AG04450 (cell line): ENCODE measurements at regions not wholly inside any gene's neighbourhood (a gene's known extent, or its start where the extent isn't known, plus 50 kb on each side); places are given as distances from the start of the nearest gene placed in this dataset.
"Not testable (repeated sequence)": the region's sequence is repeated elsewhere in the genome, so short reads cannot be mapped to it uniquely, and the experiment has no call there.

Experiments used
- CTCF ChIA-PET: fragments of 300-600, 350-600 bp; formaldehyde crosslinking; extraction: SDS; loops from one replicate; lab custom pipeline; 2022; ENCODE audit warnings: antibody characterized with exemption, inconsistent platforms; lab: Charles Lee
- POLR2A ChIA-PET: fragments of 350-600 bp; formaldehyde crosslinking; extraction: SDS; loops from one replicate; lab custom pipeline; 2021; ENCODE audit warnings: antibody characterized with exemption, inconsistent platforms; lab: Yijun Ruan, JAX
- DNase-seq: peaks from one replicate; pipeline ENCODE4 v3.0.0-alpha.2; 2011; ENCODE audit warnings: low read depth, low spot score
- H3K27ac ChIP-seq: one replicate; pipeline ENCODE4 v1.5.1; 2012; ENCODE audit warnings: low read depth, low read length, control low read depth
- H3K27me3 ChIP-seq: one replicate; pipeline ENCODE4 v1.6.0; 2012; ENCODE audit warnings: low read length; ENCODE audit not compliant: control insufficient read depth, insufficient read depth
- H3K4me3 ChIP-seq: 2 replicates; pipeline ENCODE4 v1.5.1; 2011; ENCODE audit warnings: mild to moderate bottlenecking, low read depth, low read length, control low read depth
- H3K9me3 ChIP-seq: 2 replicates; pipeline ENCODE4 v1.5.1; 2012; ENCODE audit warnings: low read length; ENCODE audit not compliant: control insufficient read depth, insufficient read depth
- CTCF ChIP-seq: IDR thresholded peaks from 2 replicates; pipeline ENCODE4 v1.5.1; 2011; ENCODE audit warnings: low read depth, low read length, control low read depth, inconsistent platforms

- CTCF ChIA-PET, result interaction anchor here (1.7 kb wide), 1 partner anchor 60 kb away, joined by 6 read pairs; no protein-coding TSS in a partner anchor
- DNase-seq, result no peak
- H3K4me3 ChIP-seq, result no peak overlapping the region
- POLR2A ChIA-PET, result no interaction called here
- TF ChIP-seq CTCF, result no peak
- H3K9me3 ChIP-seq, result peaks cover 5% of the 10 kb centered on the region; the same call in 1 of the 2 replicates
- no peaks in the 10 kb centered on the region for H3K27me3 ChIP-seq
- H3K27ac ChIP-seq, result no peak overlapping the region
These were observed 58.6 kb upstream of the ARHGAP29 start for GRCh38 chr1:94296018-94296417.

GRCh38 chr1:94292978-94293377 lies 55.6 kb upstream of the ARHGAP29 start:
- CTCF ChIA-PET, H3K9me3 ChIP-seq, H3K27me3 ChIP-seq, H3K4me3 ChIP-seq, H3K27ac ChIP-seq, POLR2A ChIA-PET, DNase-seq: not testable (repeated sequence)

- H3K9me3 ChIP-seq, POLR2A ChIA-PET, H3K27me3 ChIP-seq, CTCF ChIA-PET, H3K4me3 ChIP-seq, DNase-seq, H3K27ac ChIP-seq: not testable (repeated sequence)
These were observed 51.9 kb upstream of the ARHGAP29 start for GRCh38 chr1:94289244-94289643.
